ENCODE measurements at regions not wholly inside any gene's neighbourhood (a gene's known extent, or its start where the extent isn't known, plus 50 kb on each side); places are given as distances from the start of the nearest gene placed in this dataset.

- FAIRE-seq (no peak), DNase-seq (ENCODE audit: low read depth in 1 of 2, low spot score in 2 of 2) (no peak)
- Histone ChIP-seq H2AFZ (ENCODE audit: low read length) (0 out of 2 replicates have a peak overlapping the region, but pooled peaks have one; percentile 5), H3K23me2 (ENCODE audit: low read depth, low read length) (no peaks in the 10 kb centered on the region; the same call in 1 of the 2 replicates), H2BK15ac (ENCODE audit: low read length) (no peak overlapping the region), H3K4me2 (ENCODE audit: insufficient read depth in 1 of 2, low read depth in 2 of 2, low read length in 2 of 2) (no peak overlapping the region), H3K18ac (ENCODE audit: extremely low read depth, low read length) (no peak overlapping the region), H3K23ac (ENCODE audit: insufficient read length) (no peak overlapping the region), H2BK120ac (replicated peaks; ENCODE audit: low read depth, low read length) (no peak overlapping the region), H2BK5ac (ENCODE audit: low read depth, low read length) (no peak overlapping the region), H2AK5ac (ENCODE audit: low read depth, low read length) (no peak overlapping the region), H3K4me3 (ENCODE audit: extremely low read depth in 1 of 4, insufficient read depth in 2 of 4, low read depth in 3 of 4, low read length in 4 of 4) (no peak overlapping the region), H3K4ac (replicated peaks; ENCODE audit: insufficient read length, low read depth, low read length) (no peak overlapping the region), H3K4me1 (replicated peaks in 1 of 4; ENCODE audit: control insufficient read depth in 3 of 4, insufficient read depth in 4 of 4, low read length in 3 of 4) (no peaks in the 10 kb centered on the region), H3K27ac (ENCODE audit: low read depth, low read length) (no peak overlapping the region), H4K5ac (ENCODE audit: insufficient read length, low read depth, low read length) (no peak overlapping the region), H2BK20ac (ENCODE audit: low read length) (no peak overlapping the region), H4K8ac (ENCODE audit: extremely low read depth, insufficient read depth, low read length) (no peak overlapping the region), H4K20me1 (replicated peaks in 1 of 2; ENCODE audit: control insufficient read depth in 1 of 2, insufficient read depth in 2 of 2, low read length in 2 of 2) (no peaks in the 10 kb centered on the region), H3K79me1 (ENCODE audit: low read depth, low read length) (no peaks in the 10 kb centered on the region), H3K56ac (replicated peaks; ENCODE audit: insufficient read length, low read depth, low read length) (no peak overlapping the region), H3K27me3 (replicated peaks in 1 of 4; ENCODE audit: control insufficient read depth in 3 of 4, extremely low read depth in 1 of 4, insufficient read depth in 3 of 4, low read length in 3 of 4) (no peaks in the 10 kb centered on the region), H3K36me3 (ENCODE audit: control insufficient read depth in 2 of 4, insufficient read depth in 4 of 4, low read length in 3 of 4) (no peaks in the 10 kb centered on the region), H4K91ac (replicated peaks; ENCODE audit: insufficient read length, low read length) (no peak overlapping the region), H3K79me2 (ENCODE audit: control insufficient read depth in 1 of 2, insufficient read depth in 2 of 2, low read length in 2 of 2) (no peaks in the 10 kb centered on the region), H3K14ac (ENCODE audit: insufficient read length) (no peak overlapping the region), H2BK12ac (ENCODE audit: low read depth, low read length) (no peak overlapping the region), H3K9me3 (ENCODE audit: insufficient read depth in 2 of 2, low read depth in 1 of 2, low read length in 1 of 2) (no peaks in the 10 kb centered on the region), H3K9ac (replicated peaks in 1 of 4; ENCODE audit: extremely low read depth in 1 of 4, low read depth in 3 of 4, low read length in 3 of 4) (no peak overlapping the region)
- TF ChIP-seq YY1 (IDR thresholded peaks at IDR 0.05; ENCODE audit: low read depth, low read length): no peak
- TF ChIP-seq FOSL1 (IDR thresholded peaks at IDR 0.05; ENCODE audit: insufficient read depth, low read depth, low read length): no peak
- TF ChIP-seq ATF3 (IDR thresholded peaks at IDR 0.05; ENCODE audit: insufficient read depth, low read depth, low read length): no peak
- no peak for TF ChIP-seq SIX5 (IDR thresholded peaks at IDR 0.05; ENCODE audit: low read depth, low read length)
- TF ChIP-seq HDAC2 (IDR thresholded peaks at IDR 0.05; ENCODE audit: borderline replicate concordance in 1 of 2, low read depth in 2 of 2, low read length in 2 of 2): no peak
- TF ChIP-seq SUZ12 (IDR thresholded peaks at IDR 0.05; ENCODE audit: low read length): no peak
- no peak for TF ChIP-seq SIRT6 (IDR thresholded peaks at IDR 0.05; ENCODE audit: low read length)
- TF ChIP-seq E2F6 (IDR thresholded peaks at IDR 0.05): no peak
- no peak for TF ChIP-seq RAD21 (IDR thresholded peaks at IDR 0.05 in 1 of 2, conservative IDR thresholded peaks at IDR 0.05 in 1 of 2; ENCODE audit: low read depth in 2 of 2, low read length in 2 of 2)
- TF ChIP-seq ZNF274 (IDR thresholded peaks at IDR 0.05; ENCODE audit: borderline replicate concordance, extremely low read depth, low read length): no peak
- no peak for TF ChIP-seq POLR2A (IDR thresholded peaks at IDR 0.05; ENCODE audit: control extremely low read depth in 1 of 2, low read depth in 2 of 2, low read length in 2 of 2)
- TF ChIP-seq SAP30 (IDR thresholded peaks at IDR 0.05; ENCODE audit: insufficient read depth, insufficient replicate concordance, low read length): no peak
- TF ChIP-seq CHD2 (IDR thresholded peaks at IDR 0.05; ENCODE audit: low read length): no peak
- TF ChIP-seq TCF12 (IDR thresholded peaks at IDR 0.05; ENCODE audit: low read depth, low read length): no peak
- POLR2A ChIA-PET (ENCODE audit: partially characterized antibody): no interaction called here
- 86% methylated on average over 6 of the region's 6 CpGs; no CpG with 5 or more reads in 1 of the 2 experiments for WGBS, 2 experiments (ENCODE audit: extremely low coverage in 1 of 2, insufficient coverage in 1 of 2, insufficient read length in 1 of 2, insufficient replicate concordance in 2 of 2, low coverage in 1 of 2, low lambda C conversion rate in 2 of 2, missing lambda C conversion rate in 1 of 2)
- CTCF ChIA-PET (ENCODE audit: partially characterized antibody): no interaction called here
These were observed 183.6 kb upstream of the SPTLC3 start for GRCh38 chr20:12825226-12825595.

Measured in H1 (cell line).